Motor neuron (in vitro differentiated cells): ENCODE measurements at regions not wholly inside any gene's neighbourhood (a gene's known extent, or its start where the extent isn't known, plus 50 kb on each side); places are given as distances from the start of the nearest gene placed in this dataset.
A peak's percentile ranks its signal among the peaks of the same experiment; 100 is the strongest.

ENCODE experiments used
- ATAC-seq, 8 experiments: fragments of 200-7000 bp; cut with Tn5 transposase; replicated peaks in 6 of 8; 2 replicates each; pipeline ENCODE4 v1.8.0; 2021; ENCODE audit warnings: mild to moderate bottlenecking in 8 of 8, moderate library complexity in 8 of 8
- H3K27ac ChIP-seq, 2 donors: fragments of 250-450 bp; sonication (Bioruptor Pico); 2 replicates each; pipeline ENCODE4 v1.9.0; 2021; ENCODE audit warnings: antibody characterized with exemption in 2 of 2, mild to moderate bottlenecking in 2 of 2, moderate library complexity in 1 of 2
- H3K4me1 ChIP-seq, 2 donors: fragments of 250-450 bp; sonication (Bioruptor Pico); replicated peaks in 1 of 2; 2 replicates each; pipeline ENCODE4 v1.6.1; 2021; ENCODE audit warnings: antibody characterized with exemption in 2 of 2, mild to moderate bottlenecking in 2 of 2, moderate library complexity in 1 of 2
- H3K4me3 ChIP-seq, 5 donors: fragments of 250-450 bp; sonication (Bioruptor Pico); 2 replicates each; pipeline ENCODE4 v1.9.0; 2021; ENCODE audit warnings: antibody characterized with exemption in 5 of 5, mild to moderate bottlenecking in 5 of 5, moderate library complexity in 4 of 5
- WGBS, 10 experiments: fragments of 450-650 bp; shearing (Covaris generic); methylation state at CpG; one replicate each; pipeline ENCODE4 v1.0.0; 2022; 5-methylcytosine and 5-hydroxymethylcytosine counted together
- in situ Hi-C, 9 experiments: fragments of 400-800 bp; cut with MboI; loops; one replicate each; pipeline ENCODE4 v1.15.0; 2021; ENCODE audit warnings: low sequenced_read_pairs in 9 of 9, low pct_unique_long_range_greater_than_20kb in 2 of 9; ENCODE audit not compliant: unreplicated experiment in 9 of 9

GRCh38 chr11:116499396-116500003 lies 273.3 kb downstream of the BUD13 start:
- Histone ChIP-seq H3K4me1 (peaks cover 40 to 42% of the 10 kb centered on the region in 2 donors), H3K4me3 (no peak overlapping the region), H3K27ac (peak overlapping the region; percentile 26 to 38)
- ATAC-seq, result peak; percentile 48 to 91 (median 64)
- 10 to 37% (median 19%) methylated on average over 1 to 12 of the region's 17 CpGs; no CpG with 5 or more reads in 4 of the 10 experiments for WGBS, 10 experiments
- in situ Hi-C loops, result no loop called here

DNA sequence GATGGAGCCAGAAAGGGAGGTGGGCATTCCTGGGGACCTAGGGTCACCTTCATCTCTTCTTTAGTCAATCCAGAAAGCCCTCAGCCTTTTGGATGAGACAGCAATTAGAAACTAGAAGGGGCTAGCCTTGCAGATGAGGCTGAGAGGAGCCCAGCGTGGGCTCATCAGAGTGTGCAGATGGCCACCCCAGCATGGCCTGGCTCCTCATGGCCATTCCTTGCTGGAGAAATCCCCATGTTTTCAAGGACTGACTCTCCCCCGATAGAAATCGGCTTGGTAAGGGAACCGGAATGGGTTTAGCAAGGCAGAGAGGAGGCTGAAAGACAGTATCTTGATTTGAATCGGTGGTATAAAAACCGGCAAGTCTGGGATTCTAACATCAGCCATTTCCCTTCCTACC lies 274.6 kb downstream of the BUD13 start:
- 50 to 100% (median 89%) methylated on average over 1 to 6 of the region's 6 CpGs; no CpG with 5 or more reads in 4 of the 10 experiments for WGBS, 10 experiments
- Histone ChIP-seq H3K27ac (no peak overlapping the region), H3K4me3 (no peak overlapping the region), H3K4me1 (peaks cover 35 to 40% of the 10 kb centered on the region in 2 donors)
- in situ Hi-C loops, result no loop called here
- no peak for ATAC-seq

GRCh38 chr11:116492600-116492999 lies 280.2 kb downstream of the BUD13 start:
- 0 to 100% (median 45%) methylated on average over 1 to 3 of the region's 3 CpGs; no CpG with 5 or more reads in 2 of the 10 experiments for WGBS, 10 experiments
- in situ Hi-C loops, result no loop called here
- Histone ChIP-seq H3K27ac (no peak overlapping the region), H3K4me3 (no peak overlapping the region), H3K4me1 (peaks cover 0 to 2% of the 10 kb centered on the region in 2 donors)
- no peak for ATAC-seq

DNA sequence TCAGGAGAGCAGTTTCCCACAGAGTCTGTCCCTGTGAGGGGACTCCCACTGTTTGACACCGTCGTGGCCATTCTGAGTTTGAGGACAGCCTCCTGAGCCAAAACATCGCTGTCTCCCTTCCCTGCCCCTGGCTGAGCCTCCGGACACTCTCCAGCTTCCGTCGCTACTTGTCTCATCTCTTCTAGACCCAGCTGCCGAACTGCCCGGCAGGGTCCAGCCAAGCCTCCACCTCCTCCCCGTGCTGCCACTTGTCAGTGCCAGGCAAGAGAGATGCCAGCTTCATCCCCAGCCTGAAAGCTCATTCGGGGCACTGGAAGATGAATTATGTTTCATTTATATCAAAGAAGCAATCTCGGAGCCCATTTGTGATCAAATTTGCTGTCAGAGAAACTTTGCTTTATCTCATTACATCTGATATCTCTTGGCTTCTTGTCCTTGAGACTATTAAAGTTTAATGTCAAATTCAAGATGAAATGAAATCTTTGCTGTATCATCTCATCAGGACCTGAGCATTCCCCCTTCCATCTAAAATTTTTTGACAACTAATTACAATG lies 283.9 kb downstream of the BUD13 start:
- H3K4me3 ChIP-seq, result no peak overlapping the region
- 0 to 100% (median 48%) methylated on average over 2 to 7 of the region's 11 CpGs; no CpG with 5 or more reads in 2 of the 10 experiments for WGBS, 10 experiments
- in situ Hi-C loops, result no loop called here
- no peak for ATAC-seq
- H3K4me1 ChIP-seq, result peaks cover 0 to 4% of the 10 kb centered on the region in 2 donors
- H3K27ac ChIP-seq, result no peak overlapping the region

GRCh38 chr11:116485425-116485824 lies 287.4 kb downstream of the BUD13 start:
- Histone ChIP-seq H3K27ac (no peak overlapping the region), H3K4me3 (no peak overlapping the region), H3K4me1 (peaks cover 9 to 11% of the 10 kb centered on the region in 2 donors)
- WGBS, 10 experiments, result 0 to 100% (median 88%) methylated on average over 1 to 3 of the region's 4 CpGs; no CpG with 5 or more reads in 5 of the 10 experiments
- ATAC-seq, result no peak
- in situ Hi-C loops, result no loop called here

GRCh38 chr11:116482716-116483115 lies 290.1 kb downstream of the BUD13 start:
- 20 to 93% (median 83%) methylated on average over 1 to 4 of the region's 4 CpGs; no CpG with 5 or more reads in 5 of the 10 experiments for WGBS, 10 experiments
- no peak for ATAC-seq
- Histone ChIP-seq H3K27ac (no peak overlapping the region), H3K4me1 (peaks cover 11 to 12% of the 10 kb centered on the region in 2 donors), H3K4me3 (no peak overlapping the region)
- in situ Hi-C loops, result no loop called here

- no peak overlapping the region for H3K4me3 ChIP-seq
- in situ Hi-C loops, result no loop called here
- peak in 5 of 8 experiments; percentile 79 to 96 (median 91) for ATAC-seq
- H3K4me1 ChIP-seq, result peaks cover 11 to 12% of the 10 kb centered on the region in 2 donors
- 0 to 61% (median 28%) methylated on average over 1 to 3 of the region's 3 CpGs; no CpG with 5 or more reads in 2 of the 10 experiments for WGBS, 10 experiments
- H3K27ac ChIP-seq, result peak overlapping the region in 1 of 2 donors; percentile 23
Observed at GRCh38 chr11:116481126-116481675, 291.6 kb downstream of the BUD13 start.

- 0 to 100% (median 87%) methylated on average over 1 to 5 of the region's 7 CpGs; no CpG with 5 or more reads in 2 of the 10 experiments for WGBS, 10 experiments
- no peak overlapping the region for H3K27ac ChIP-seq
- peak in 1 of 8 experiments; percentile 20 for ATAC-seq
Observed at GRCh38 chr11:116478669-116479668, 293.8 kb downstream of the BUD13 start.

DNA sequence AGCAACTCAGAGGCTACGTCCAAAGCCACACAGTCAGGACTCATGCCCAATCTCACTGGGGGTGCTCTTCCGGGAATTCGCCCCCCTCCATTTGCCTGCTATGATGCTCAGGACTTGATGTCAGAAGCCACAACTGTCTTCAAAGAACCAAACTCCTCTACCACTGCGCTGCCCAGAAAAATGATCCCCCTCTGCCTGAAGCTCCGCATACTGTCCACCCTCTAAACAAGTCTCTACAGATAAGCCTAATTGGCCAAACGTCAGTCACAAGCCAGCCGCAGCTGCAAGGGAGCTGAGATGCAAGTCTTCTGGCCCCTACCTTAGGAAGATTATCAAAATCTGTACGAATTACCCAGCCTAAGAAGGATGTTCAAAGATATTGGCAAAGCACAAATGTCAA lies 294.6 kb downstream of the BUD13 start:
- Histone ChIP-seq H3K4me1 (peaks cover 21 to 24% of the 10 kb centered on the region in 2 donors), H3K27ac (no peak overlapping the region), H3K4me3 (no peak overlapping the region)
- WGBS, 10 experiments, result 0 to 100% (median 67%) methylated on average over 1 to 7 of the region's 8 CpGs; no CpG with 5 or more reads in 1 of the 10 experiments
- in situ Hi-C loops, result no loop called here
- no peak for ATAC-seq

More at GRCh38 chr11:116478669-116479668, 293.8 kb downstream of the BUD13 start:
- Histone ChIP-seq H3K4me3 (no peak overlapping the region), H3K4me1 (peaks cover 14 to 16% of the 10 kb centered on the region in 2 donors)
- in situ Hi-C loops, result no loop called here

DNA sequence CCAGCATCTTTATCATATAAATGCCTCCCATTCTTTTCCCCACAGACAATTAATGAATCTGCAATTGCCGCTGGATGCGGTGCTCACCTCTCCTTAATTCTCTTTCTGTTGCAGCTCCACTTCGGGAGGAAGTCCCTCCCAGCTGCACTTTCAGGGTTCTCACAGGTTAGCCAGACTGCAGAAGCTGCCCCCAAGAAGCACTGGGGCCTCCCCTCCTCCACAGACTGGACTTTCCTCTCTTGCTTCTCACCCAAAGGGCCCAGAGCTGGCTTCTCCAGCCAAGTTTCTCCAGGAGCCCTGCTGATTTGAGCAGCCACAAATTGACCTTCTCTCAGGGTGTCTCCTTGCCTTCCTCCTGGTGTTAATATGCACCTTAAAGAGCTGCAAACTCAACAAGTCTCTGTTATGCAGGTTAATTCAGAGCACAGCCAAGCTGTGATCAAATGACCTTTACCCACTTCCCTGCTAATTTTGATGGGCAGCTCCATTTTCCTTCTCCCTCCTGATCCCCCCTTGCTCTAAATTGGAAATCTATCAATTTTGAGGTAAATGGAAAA lies 298.9 kb downstream of the BUD13 start:
- H3K4me1 ChIP-seq, result peaks cover 28 to 44% of the 10 kb centered on the region in 2 donors
- no peak overlapping the region for H3K4me3 ChIP-seq
- in situ Hi-C loops, result no loop called here
- ATAC-seq, result no peak
- 0 to 93% (median 37%) methylated on average over 1 to 3 of the region's 3 CpGs; no CpG with 5 or more reads in 1 of the 10 experiments for WGBS, 10 experiments
- peak overlapping the region; percentile 34 to 40 for H3K27ac ChIP-seq

GRCh38 chr11:116473206-116473769 lies 299.5 kb downstream of the BUD13 start:
- 0 to 33% methylated on average over 1 of the region's 1 CpG; no CpG with 5 or more reads in 8 of the 10 experiments for WGBS, 10 experiments
- no peak overlapping the region for H3K4me3 ChIP-seq
- in situ Hi-C loops, result no loop called here
- H3K4me1 ChIP-seq, result peaks cover 31 to 46% of the 10 kb centered on the region in 2 donors
- H3K27ac ChIP-seq, result peak overlapping the region; percentile 16 to 72
- ATAC-seq, result no peak

GRCh38 chr11:116472651-116473050 lies 300.1 kb downstream of the BUD13 start:
- H3K4me3 ChIP-seq, result no peak overlapping the region
- in situ Hi-C loops, result no loop called here
- H3K27ac ChIP-seq, result peak overlapping the region; percentile 16 to 72
- peak in 5 of 8 experiments; percentile 66 to 81 (median 78) for ATAC-seq
- 0 to 100% (median 20%) methylated on average over 1 of the region's 1 CpG; no CpG with 5 or more reads in 3 of the 10 experiments for WGBS, 10 experiments
- H3K4me1 ChIP-seq, result peaks cover 38 to 52% of the 10 kb centered on the region in 2 donors
